ENCODE measurements at regions not wholly inside any gene's neighbourhood (a gene's known extent, or its start where the extent isn't known, plus 50 kb on each side); places are given as distances from the start of the nearest gene placed in this dataset.

- Histone ChIP-seq H3K27ac (ENCODE audit: low read depth, low read length, severe bottlenecking) (no peak overlapping the region), H3K9me3 (ENCODE audit: control insufficient read depth, low read length) (peaks cover 4% of the 10 kb centered on the region), H3K4me3 (ENCODE audit: extremely low read depth, insufficient read depth, low read length, poor library complexity, severe bottlenecking) (no peak overlapping the region), H3K36me3 (ENCODE audit: control insufficient read depth, insufficient read depth, low read length) (no peaks in the 10 kb centered on the region), H3K4me1 (ENCODE audit: control insufficient read depth, insufficient read depth, low read length, poor library complexity, severe bottlenecking) (no peaks in the 10 kb centered on the region)
- WGBS, 2 experiments (ENCODE audit: insufficient coverage in 2 of 2), result 83 to 91% methylated on average over 3 to 4 of the region's 6 CpGs
These were observed 159.0 kb upstream of the GMDS start for GRCh38 chr6:2404211-2404929.

- Histone ChIP-seq H3K9me3 (ENCODE audit: control insufficient read depth, low read length) (peaks cover 4% of the 10 kb centered on the region), H3K4me1 (ENCODE audit: control insufficient read depth, insufficient read depth, low read length, poor library complexity, severe bottlenecking) (no peaks in the 10 kb centered on the region), H3K36me3 (ENCODE audit: control insufficient read depth, insufficient read depth, low read length) (no peaks in the 10 kb centered on the region), H3K27ac (ENCODE audit: low read depth, low read length, severe bottlenecking) (no peak overlapping the region), H3K4me3 (ENCODE audit: extremely low read depth, insufficient read depth, low read length, poor library complexity, severe bottlenecking) (no peak overlapping the region)
- WGBS, 2 experiments (ENCODE audit: insufficient coverage in 2 of 2), result 92 to 100% methylated on average over 1 to 4 of the region's 4 CpGs
These were observed 158.1 kb upstream of the GMDS start for GRCh38 chr6:2403546-2403945.

GRCh38 chr6:2396846-2397630 lies 151.6 kb upstream of the GMDS start:
- H3K9me3 ChIP-seq (ENCODE audit: control insufficient read depth, low read length), result peaks cover 4% of the 10 kb centered on the region
- H3K27ac ChIP-seq (ENCODE audit: low read depth, low read length, severe bottlenecking), result no peak overlapping the region
- H3K36me3 ChIP-seq (ENCODE audit: control insufficient read depth, insufficient read depth, low read length), result no peaks in the 10 kb centered on the region
- 78 to 97% methylated on average over 9 to 14 of the region's 15 CpGs for WGBS, 2 experiments (ENCODE audit: insufficient coverage in 2 of 2)
- no peak overlapping the region for H3K4me3 ChIP-seq (ENCODE audit: extremely low read depth, insufficient read depth, low read length, poor library complexity, severe bottlenecking)
- no peaks in the 10 kb centered on the region for H3K4me1 ChIP-seq (ENCODE audit: control insufficient read depth, insufficient read depth, low read length, poor library complexity, severe bottlenecking)

- WGBS, 2 experiments (ENCODE audit: insufficient coverage in 2 of 2), result 92% methylated on average over 5 to 6 of the region's 6 CpGs
- H3K27ac ChIP-seq (ENCODE audit: low read depth, low read length, severe bottlenecking), result no peak overlapping the region
- H3K4me3 ChIP-seq (ENCODE audit: extremely low read depth, insufficient read depth, low read length, poor library complexity, severe bottlenecking), result no peak overlapping the region
- H3K36me3 ChIP-seq (ENCODE audit: control insufficient read depth, insufficient read depth, low read length), result no peaks in the 10 kb centered on the region
- H3K9me3 ChIP-seq (ENCODE audit: control insufficient read depth, low read length), result peaks cover 1% of the 10 kb centered on the region
- H3K4me1 ChIP-seq (ENCODE audit: control insufficient read depth, insufficient read depth, low read length, poor library complexity, severe bottlenecking), result no peaks in the 10 kb centered on the region
These were observed 150.7 kb upstream of the GMDS start for GRCh38 chr6:2396042-2396657.

- no peak overlapping the region for H3K4me3 ChIP-seq (ENCODE audit: extremely low read depth, insufficient read depth, low read length, poor library complexity, severe bottlenecking)
- H3K4me1 ChIP-seq (ENCODE audit: control insufficient read depth, insufficient read depth, low read length, poor library complexity, severe bottlenecking), result no peaks in the 10 kb centered on the region
- WGBS, 2 experiments (ENCODE audit: insufficient coverage in 2 of 2), result 80 to 85% methylated on average over 9 to 10 of the region's 11 CpGs
- no peak overlapping the region for H3K27ac ChIP-seq (ENCODE audit: low read depth, low read length, severe bottlenecking)
- no peaks in the 10 kb centered on the region for H3K36me3 ChIP-seq (ENCODE audit: control insufficient read depth, insufficient read depth, low read length)
- no peaks in the 10 kb centered on the region for H3K9me3 ChIP-seq (ENCODE audit: control insufficient read depth, low read length)
These were observed 143.3 kb upstream of the GMDS start for GRCh38 chr6:2388554-2389324.

GRCh38 chr6:2387445-2387844 lies 142.0 kb upstream of the GMDS start:
- 83 to 96% methylated on average over 1 to 2 of the region's 3 CpGs for WGBS, 2 experiments (ENCODE audit: insufficient coverage in 2 of 2)
- H3K36me3 ChIP-seq (ENCODE audit: control insufficient read depth, insufficient read depth, low read length), result no peaks in the 10 kb centered on the region
- H3K27ac ChIP-seq (ENCODE audit: low read depth, low read length, severe bottlenecking), result no peak overlapping the region
- no peaks in the 10 kb centered on the region for H3K9me3 ChIP-seq (ENCODE audit: control insufficient read depth, low read length)
- H3K4me3 ChIP-seq (ENCODE audit: extremely low read depth, insufficient read depth, low read length, poor library complexity, severe bottlenecking), result no peak overlapping the region
- H3K4me1 ChIP-seq (ENCODE audit: control insufficient read depth, insufficient read depth, low read length, poor library complexity, severe bottlenecking), result no peaks in the 10 kb centered on the region

- Histone ChIP-seq H3K36me3 (ENCODE audit: control insufficient read depth, insufficient read depth, low read length) (no peaks in the 10 kb centered on the region), H3K4me3 (ENCODE audit: extremely low read depth, insufficient read depth, low read length, poor library complexity, severe bottlenecking) (no peak overlapping the region), H3K4me1 (ENCODE audit: control insufficient read depth, insufficient read depth, low read length, poor library complexity, severe bottlenecking) (no peaks in the 10 kb centered on the region), H3K9me3 (ENCODE audit: control insufficient read depth, low read length) (no peaks in the 10 kb centered on the region), H3K27ac (ENCODE audit: low read depth, low read length, severe bottlenecking) (no peak overlapping the region)
- 86 to 95% methylated on average over 4 to 5 of the region's 9 CpGs for WGBS, 2 experiments (ENCODE audit: insufficient coverage in 2 of 2)
These were observed 140.1 kb upstream of the GMDS start for GRCh38 chr6:2385471-2385983.

- Histone ChIP-seq H3K4me3 (ENCODE audit: extremely low read depth, insufficient read depth, low read length, poor library complexity, severe bottlenecking) (no peak overlapping the region), H3K36me3 (ENCODE audit: control insufficient read depth, insufficient read depth, low read length) (no peaks in the 10 kb centered on the region), H3K27ac (ENCODE audit: low read depth, low read length, severe bottlenecking) (no peak overlapping the region), H3K4me1 (ENCODE audit: control insufficient read depth, insufficient read depth, low read length, poor library complexity, severe bottlenecking) (peaks cover 4% of the 10 kb centered on the region), H3K9me3 (ENCODE audit: control insufficient read depth, low read length) (no peaks in the 10 kb centered on the region)
- WGBS, 2 experiments (ENCODE audit: insufficient coverage in 2 of 2), result no CpG with 5 or more reads among the region's 3 CpGs
These were observed 139.1 kb upstream of the GMDS start for GRCh38 chr6:2384528-2384927.

- WGBS, 2 experiments (ENCODE audit: insufficient coverage in 2 of 2), result 83 to 88% methylated on average over 14 to 15 of the region's 18 CpGs
- Histone ChIP-seq H3K4me1 (ENCODE audit: control insufficient read depth, insufficient read depth, low read length, poor library complexity, severe bottlenecking) (peaks cover 10% of the 10 kb centered on the region), H3K4me3 (ENCODE audit: extremely low read depth, insufficient read depth, low read length, poor library complexity, severe bottlenecking) (no peak overlapping the region), H3K27ac (ENCODE audit: low read depth, low read length, severe bottlenecking) (no peak overlapping the region), H3K36me3 (ENCODE audit: control insufficient read depth, insufficient read depth, low read length) (no peaks in the 10 kb centered on the region), H3K9me3 (ENCODE audit: control insufficient read depth, low read length) (no peaks in the 10 kb centered on the region)
These were observed 136.7 kb upstream of the GMDS start for GRCh38 chr6:2381872-2382661.
